Natural killer cell (primary cell): ENCODE measurements at regions not wholly inside any gene's neighbourhood (a gene's known extent, or its start where the extent isn't known, plus 50 kb on each side); places are given as distances from the start of the nearest gene placed in this dataset.

Experiments used
- ATAC-seq, 3 donors: fragments of 150-1000 bp in 2 of 3; fragments of 200-7000 bp in 1 of 3; cut with Tn5 transposase; 1 replicate in 1 of 3; 2 replicates in 2 of 3; pipeline ENCODE4 v1.10.0; 2021; ENCODE audit warnings: mild to moderate bottlenecking in 2 of 3, moderate library complexity in 2 of 3
- DNase-seq, 2 donors: peaks; one replicate each; pipeline versions ENCODE4 v3.0.0 to v3.0.0-alpha.2; 2013 to 2021; ENCODE audit warnings: mixed read lengths in 1 of 2
- H3K27ac ChIP-seq: one replicate; pipeline ENCODE4 v1.5.1; 2013; ENCODE audit warnings: mild to moderate bottlenecking, low read length
- H3K27me3 ChIP-seq: one replicate; pipeline ENCODE4 v1.6.1; 2013; ENCODE audit warnings: low read length; ENCODE audit not compliant: control insufficient read depth, insufficient read depth
- H3K36me3 ChIP-seq: one replicate; pipeline ENCODE4 v1.6.1; 2013; ENCODE audit warnings: low read length; ENCODE audit not compliant: control insufficient read depth, insufficient read depth
- H3K4me1 ChIP-seq: one replicate; pipeline ENCODE4 v1.6.1; 2013; ENCODE audit warnings: low read length; ENCODE audit not compliant: control insufficient read depth, insufficient read depth
- H3K4me3 ChIP-seq: one replicate; pipeline ENCODE4 v1.5.1; 2013; ENCODE audit warnings: low read length
- H3K9me3 ChIP-seq: one replicate; pipeline ENCODE4 v1.6.1; 2013; ENCODE audit warnings: low read length; ENCODE audit not compliant: control insufficient read depth, insufficient read depth
- H3K27ac Mint-ChIP-seq, 2 donors: one replicate each; pipeline ENCODE4 v1.8.0; 2022; ENCODE audit warnings: mild to moderate bottlenecking in 2 of 2, mixed read lengths in 2 of 2, moderate library complexity in 1 of 2
- H3K27me3 Mint-ChIP-seq, 2 donors: one replicate each; pipeline ENCODE4 v1.8.0; 2022; ENCODE audit warnings: low read depth in 2 of 2, mixed read lengths in 2 of 2
- H3K36me3 Mint-ChIP-seq: one replicate; pipeline ENCODE4 v1.8.0; 2022; ENCODE audit warnings: mixed read lengths
- H3K4me1 Mint-ChIP-seq, 2 donors: one replicate each; pipeline ENCODE4 v1.8.0; 2022; ENCODE audit warnings: mixed read lengths in 2 of 2
- H3K4me3 Mint-ChIP-seq: one replicate; pipeline ENCODE4 v1.8.0; 2022; ENCODE audit warnings: mild to moderate bottlenecking, moderate library complexity, mixed read lengths
- H3K9me3 Mint-ChIP-seq, 2 donors: one replicate each; pipeline ENCODE4 v1.8.0; 2022; ENCODE audit warnings: mixed read lengths in 2 of 2
- WGBS: methylation state at CpG from one replicate; pipeline ENCODE4 v1.1.7; 2013; ENCODE audit warnings: missing lambda C conversion rate; ENCODE audit not compliant: insufficient coverage; 5-methylcytosine and 5-hydroxymethylcytosine counted together
- intact Hi-C: fragments of 100-400 bp; cut with micrococcal nuclease; formaldehyde crosslinking; loops from one replicate; pipeline ENCODE4 v1.14.2; 2022
- TF ChIP-seq, protein P1 (sequence below): fragments of 200-600 bp; IDR thresholded peaks from one replicate; pipeline ENCODE4 v1.8.0; 2022; ENCODE audit warnings: antibody characterized with exemption

GRCh38 chr15:31495281-31495680, 168.6 kb downstream of the KLF13 start:
- peaks cover 0 to under 1% of the 10 kb centered on the region in 2 donors for H3K4me1 Mint-ChIP-seq
- TF ChIP-seq, protein P1, sequence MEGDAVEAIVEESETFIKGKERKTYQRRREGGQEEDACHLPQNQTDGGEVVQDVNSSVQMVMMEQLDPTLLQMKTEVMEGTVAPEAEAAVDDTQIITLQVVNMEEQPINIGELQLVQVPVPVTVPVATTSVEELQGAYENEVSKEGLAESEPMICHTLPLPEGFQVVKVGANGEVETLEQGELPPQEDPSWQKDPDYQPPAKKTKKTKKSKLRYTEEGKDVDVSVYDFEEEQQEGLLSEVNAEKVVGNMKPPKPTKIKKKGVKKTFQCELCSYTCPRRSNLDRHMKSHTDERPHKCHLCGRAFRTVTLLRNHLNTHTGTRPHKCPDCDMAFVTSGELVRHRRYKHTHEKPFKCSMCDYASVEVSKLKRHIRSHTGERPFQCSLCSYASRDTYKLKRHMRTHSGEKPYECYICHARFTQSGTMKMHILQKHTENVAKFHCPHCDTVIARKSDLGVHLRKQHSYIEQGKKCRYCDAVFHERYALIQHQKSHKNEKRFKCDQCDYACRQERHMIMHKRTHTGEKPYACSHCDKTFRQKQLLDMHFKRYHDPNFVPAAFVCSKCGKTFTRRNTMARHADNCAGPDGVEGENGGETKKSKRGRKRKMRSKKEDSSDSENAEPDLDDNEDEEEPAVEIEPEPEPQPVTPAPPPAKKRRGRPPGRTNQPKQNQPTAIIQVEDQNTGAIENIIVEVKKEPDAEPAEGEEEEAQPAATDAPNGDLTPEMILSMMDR: no peak
- ATAC-seq (no peak), DNase-seq (no peak)
- H3K9me3 Mint-ChIP-seq: peaks cover 0 to 7% of the 10 kb centered on the region in 2 donors
- Histone ChIP-seq H3K4me3 (no peak overlapping the region), H3K27ac (no peak overlapping the region), H3K4me1 (no peaks in the 10 kb centered on the region), H3K27me3 (no peaks in the 10 kb centered on the region), H3K9me3 (no peaks in the 10 kb centered on the region), H3K36me3 (no peaks in the 10 kb centered on the region)
- H3K27ac Mint-ChIP-seq: no peak overlapping the region
- no peaks in the 10 kb centered on the region for H3K27me3 Mint-ChIP-seq
- H3K4me3 Mint-ChIP-seq: no peak overlapping the region
- peaks cover 11% of the 10 kb centered on the region for H3K36me3 Mint-ChIP-seq
- intact Hi-C loops: no loop called here
- WGBS: 87% methylated on average over 4 of the region's 4 CpGs

DNA sequence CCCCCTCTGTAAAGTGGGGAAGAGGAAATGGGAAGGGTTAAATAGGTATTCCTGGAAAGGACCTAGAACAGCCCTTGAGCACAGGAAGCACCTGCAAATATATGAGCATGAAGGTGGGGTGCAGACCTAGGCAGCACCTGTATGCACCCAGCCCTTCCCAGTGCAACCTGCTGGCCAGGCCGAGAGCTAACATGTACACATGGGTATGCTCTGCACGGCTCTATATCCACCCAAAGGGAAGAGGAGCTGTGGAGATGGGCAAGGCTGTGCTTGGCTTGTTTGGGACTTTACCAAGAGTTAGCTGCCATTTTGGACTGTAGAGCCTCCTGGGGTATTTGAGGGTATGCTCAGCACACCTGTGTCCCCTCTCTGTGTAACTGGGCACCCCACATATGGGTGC, 171.2 kb downstream of the KLF13 start:
- DNase-seq (no peak), ATAC-seq (no peak)
- intact Hi-C loops: no loop called here
- Histone ChIP-seq H3K27ac (no peak overlapping the region), H3K4me1 (no peaks in the 10 kb centered on the region), H3K27me3 (no peaks in the 10 kb centered on the region), H3K36me3 (no peaks in the 10 kb centered on the region), H3K4me3 (no peak overlapping the region), H3K9me3 (no peaks in the 10 kb centered on the region)
- WGBS: 82% methylated on average over 2 of the region's 2 CpGs
- peaks cover 0 to 3% of the 10 kb centered on the region in 2 donors for H3K4me1 Mint-ChIP-seq
- H3K36me3 Mint-ChIP-seq: no peaks in the 10 kb centered on the region
- H3K27ac Mint-ChIP-seq: no peak overlapping the region
- H3K4me3 Mint-ChIP-seq: no peak overlapping the region
- H3K9me3 Mint-ChIP-seq: no peaks in the 10 kb centered on the region
- TF ChIP-seq, protein P1: no peak
- peaks cover 0 to 3% of the 10 kb centered on the region in 2 donors for H3K27me3 Mint-ChIP-seq

DNA sequence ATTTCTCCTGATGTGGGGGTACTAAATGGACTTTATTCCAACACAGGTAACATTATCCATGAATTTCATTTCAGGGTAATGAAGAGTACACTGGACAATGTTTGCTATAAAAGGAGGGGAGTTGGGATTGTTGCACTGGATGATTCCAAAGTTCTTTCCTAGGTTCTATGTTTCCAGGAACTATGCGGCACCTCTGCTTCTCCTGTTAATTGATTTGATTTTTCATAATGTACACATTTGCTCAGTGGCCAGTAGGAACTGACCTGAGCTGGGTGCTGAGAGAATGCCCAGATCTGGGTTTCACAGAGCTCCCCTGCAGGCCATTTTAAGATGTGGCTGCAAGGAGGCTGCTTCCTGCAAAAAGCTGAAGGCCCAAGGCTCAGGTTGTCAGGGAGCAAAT, 171.7 kb downstream of the KLF13 start:
- ATAC-seq: no peak
- Histone ChIP-seq H3K9me3 (no peaks in the 10 kb centered on the region), H3K27ac (no peak overlapping the region), H3K36me3 (no peaks in the 10 kb centered on the region), H3K27me3 (no peaks in the 10 kb centered on the region), H3K4me1 (no peaks in the 10 kb centered on the region), H3K4me3 (no peak overlapping the region)
- H3K27ac Mint-ChIP-seq: no peak overlapping the region
- WGBS: 100% methylated on average over 1 of the region's 1 CpG
- H3K36me3 Mint-ChIP-seq: no peaks in the 10 kb centered on the region
- H3K9me3 Mint-ChIP-seq: no peaks in the 10 kb centered on the region
- intact Hi-C loops: no loop called here
- peaks cover 0 to 4% of the 10 kb centered on the region in 2 donors for H3K4me1 Mint-ChIP-seq
- H3K27me3 Mint-ChIP-seq: peaks cover 0 to 8% of the 10 kb centered on the region in 2 donors
- no peak for DNase-seq
- TF ChIP-seq, protein P1: no peak
- no peak overlapping the region for H3K4me3 Mint-ChIP-seq

- intact Hi-C loops: no loop called here
- H3K27me3 Mint-ChIP-seq: peaks cover 0 to 12% of the 10 kb centered on the region in 2 donors
- H3K9me3 Mint-ChIP-seq: no peaks in the 10 kb centered on the region
- TF ChIP-seq, protein P1: no peak
- Histone ChIP-seq H3K27me3 (no peaks in the 10 kb centered on the region), H3K36me3 (no peaks in the 10 kb centered on the region), H3K27ac (no peak overlapping the region), H3K4me1 (no peaks in the 10 kb centered on the region), H3K4me3 (no peak overlapping the region), H3K9me3 (no peaks in the 10 kb centered on the region)
- ATAC-seq (no peak), DNase-seq (no peak)
- H3K36me3 Mint-ChIP-seq: no peaks in the 10 kb centered on the region
- WGBS: 98% methylated on average over 4 of the region's 4 CpGs
- H3K4me1 Mint-ChIP-seq: peaks cover 0 to 4% of the 10 kb centered on the region in 2 donors
- H3K4me3 Mint-ChIP-seq: no peak overlapping the region
- no peak overlapping the region for H3K27ac Mint-ChIP-seq
Measured at GRCh38 chr15:31498756-31499155, 172.1 kb downstream of the KLF13 start.
